Panc1 (cell line): ENCODE measurements at regions not wholly inside any gene's neighbourhood (a gene's known extent, or its start where the extent isn't known, plus 50 kb on each side); places are given as distances from the start of the nearest gene placed in this dataset.

ENCODE experiments used
- ATAC-seq: fragments of 200-7000 bp; cut with Tn5 transposase; 2 replicates; pipeline ENCODE4 v1.9.1; 2020; ENCODE audit warnings: mild to moderate bottlenecking, moderate library complexity
- BruUV-seq: library from RNA; stranded (reverse); fragments of 400-500 nt; replicated peaks from 2 replicates; lab custom pipeline; 2021; lab: Mats Ljungman, UMichigan
- CTCF ChIA-PET: fragments of 300-600 bp; sonication (Branson Sonifier 250); formaldehyde crosslinking; loops from one replicate; lab custom pipeline; 2022; ENCODE audit warnings: antibody characterized with exemption; lab: Charles Lee
- POLR2A ChIA-PET: fragments of 300-600 bp; sonication (Branson Sonifier 250); formaldehyde crosslinking; loops from one replicate; lab custom pipeline; 2022; ENCODE audit warnings: antibody characterized with exemption; lab: Charles Lee
- DNase-seq: peaks from one replicate; pipeline ENCODE4 v3.0.0-alpha.2; 2010; ENCODE audit warnings: low read depth, low spot score
- H3K27ac ChIP-seq: 2 replicates; pipeline ENCODE4 v1.5.1; 2011; ENCODE audit warnings: mild to moderate bottlenecking, low read length, inconsistent platforms
- H3K27me3 ChIP-seq: fragments of 200-500 bp; sonication (Bioruptor generic); 2 replicates; pipeline ENCODE4 v1.6.0; 2014; ENCODE audit warnings: low read length, inconsistent platforms; ENCODE audit not compliant: control insufficient read depth, insufficient read depth
- H3K36me3 ChIP-seq: fragments of 200-500 bp; sonication (Bioruptor generic); 2 replicates; pipeline ENCODE4 v1.5.1; 2014; ENCODE audit warnings: inconsistent platforms, mild to moderate bottlenecking, low read length, moderate library complexity; ENCODE audit not compliant: control insufficient read depth, insufficient read depth
- H3K4me1 ChIP-seq: 2 replicates; pipeline ENCODE4 v1.5.1; 2011; ENCODE audit warnings: inconsistent platforms, mild to moderate bottlenecking, low read length, moderate library complexity; ENCODE audit not compliant: control insufficient read depth, insufficient read depth
- H3K4me3 ChIP-seq, 2 experiments: 2 replicates each; pipeline ENCODE4 v1.5.1; 2011 to 2012; ENCODE audit warnings: low read depth in 2 of 2, low read length in 2 of 2, mild to moderate bottlenecking in 2 of 2, inconsistent platforms in 1 of 2, moderate library complexity in 1 of 2
- H3K9me3 ChIP-seq: fragments of 200-500 bp; sonication (Bioruptor generic); 2 replicates; pipeline ENCODE4 v1.5.1; 2014; ENCODE audit warnings: low read depth, mild to moderate bottlenecking, inconsistent platforms, low read length, moderate library complexity; ENCODE audit not compliant: control insufficient read depth, insufficient read depth
- POLR2AphosphoS5 ChIP-seq: IDR thresholded peaks from 2 replicates; pipeline ENCODE4 v1.6.1; 2012; ENCODE audit warnings: mild to moderate bottlenecking, low read depth, low read length, moderate library complexity
- SIN3A ChIP-seq: IDR thresholded peaks from 2 replicates; pipeline ENCODE4 v1.6.1; 2012; ENCODE audit warnings: low read depth, mild to moderate bottlenecking, low read length, moderate library complexity, borderline replicate concordance; ENCODE audit not compliant: insufficient read depth
- TCF7L2 ChIP-seq: IDR thresholded peaks from 2 replicates; pipeline ENCODE4 v1.6.1; 2011; ENCODE audit warnings: mild to moderate bottlenecking, low read depth, low read length, inconsistent platforms
- in situ Hi-C: cut with HindIII; loops from 2 replicates; pipeline ENCODE4 v1.10.0; 2016; ENCODE audit warnings: low sequenced_read_pairs, low pct_unique_long_range_greater_than_20kb
- intact Hi-C: fragments of 100-400 bp; cut with micrococcal nuclease; formaldehyde crosslinking; loops from one replicate; pipeline ENCODE4 v1.10.0; 2022; ENCODE audit not compliant: unreplicated experiment
- TF ChIP-seq, protein P1 (sequence below), 2 experiments: IDR thresholded peaks; 2 replicates each; pipeline ENCODE4 v1.6.1; 2011 to 2012; ENCODE audit warnings: low read depth in 2 of 2, control low read depth in 1 of 2, low read length in 1 of 2, mild to moderate bottlenecking in 1 of 2, moderate library complexity in 1 of 2; ENCODE audit not compliant: insufficient read depth in 1 of 2
- TF ChIP-seq, protein P2 (sequence below): fragments of 450-650 bp; IDR thresholded peaks from 2 replicates; pipeline ENCODE4 v1.5.1; 2017; ENCODE audit warnings: mild to moderate bottlenecking

DNA sequence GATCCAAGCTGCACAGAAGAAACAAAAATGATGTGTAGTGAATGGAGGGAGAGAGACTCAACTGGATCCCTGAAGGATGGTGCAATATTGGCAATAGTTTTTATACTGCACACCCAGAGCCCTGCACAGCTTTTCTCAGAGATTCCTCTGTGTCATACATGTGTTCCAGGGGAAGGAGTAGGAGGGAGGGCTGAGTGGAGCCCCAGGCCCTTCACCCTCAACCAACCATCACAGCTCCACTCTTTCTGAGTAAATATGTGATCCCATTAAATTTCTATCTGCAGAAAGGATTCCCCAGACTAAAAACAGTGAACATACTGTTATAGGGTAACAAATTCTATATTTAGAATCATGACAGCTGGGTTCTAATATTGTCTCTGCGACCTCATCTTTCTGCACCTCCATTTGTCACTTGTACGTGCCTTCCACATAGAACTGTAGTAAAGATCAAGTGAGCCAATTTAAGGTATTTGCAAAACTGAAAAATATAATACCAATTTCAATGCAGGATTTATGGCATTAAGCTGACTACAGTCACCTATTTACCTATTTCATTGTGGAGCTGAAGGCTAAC, 421.4 kb upstream of the NRSN1 start:
- no TSS peak for BruUV-seq
- H3K4me3 ChIP-seq, result no peak overlapping the region
- H3K36me3 ChIP-seq, result no peaks in the 10 kb centered on the region
- DNase-seq, result no peak
- no peaks in the 10 kb centered on the region for H3K27me3 ChIP-seq
- no peak for ATAC-seq
- no peaks in the 10 kb centered on the region for H3K4me1 ChIP-seq
- intact Hi-C loops, result no loop called here
- ChIA-PET POLR2A (no interaction called here), CTCF (no interaction called here)
- in situ Hi-C loops, result no loop called here
- no peak overlapping the region for H3K27ac ChIP-seq
- H3K9me3 ChIP-seq, result no peaks in the 10 kb centered on the region
- TF ChIP-seq, protein P1, sequence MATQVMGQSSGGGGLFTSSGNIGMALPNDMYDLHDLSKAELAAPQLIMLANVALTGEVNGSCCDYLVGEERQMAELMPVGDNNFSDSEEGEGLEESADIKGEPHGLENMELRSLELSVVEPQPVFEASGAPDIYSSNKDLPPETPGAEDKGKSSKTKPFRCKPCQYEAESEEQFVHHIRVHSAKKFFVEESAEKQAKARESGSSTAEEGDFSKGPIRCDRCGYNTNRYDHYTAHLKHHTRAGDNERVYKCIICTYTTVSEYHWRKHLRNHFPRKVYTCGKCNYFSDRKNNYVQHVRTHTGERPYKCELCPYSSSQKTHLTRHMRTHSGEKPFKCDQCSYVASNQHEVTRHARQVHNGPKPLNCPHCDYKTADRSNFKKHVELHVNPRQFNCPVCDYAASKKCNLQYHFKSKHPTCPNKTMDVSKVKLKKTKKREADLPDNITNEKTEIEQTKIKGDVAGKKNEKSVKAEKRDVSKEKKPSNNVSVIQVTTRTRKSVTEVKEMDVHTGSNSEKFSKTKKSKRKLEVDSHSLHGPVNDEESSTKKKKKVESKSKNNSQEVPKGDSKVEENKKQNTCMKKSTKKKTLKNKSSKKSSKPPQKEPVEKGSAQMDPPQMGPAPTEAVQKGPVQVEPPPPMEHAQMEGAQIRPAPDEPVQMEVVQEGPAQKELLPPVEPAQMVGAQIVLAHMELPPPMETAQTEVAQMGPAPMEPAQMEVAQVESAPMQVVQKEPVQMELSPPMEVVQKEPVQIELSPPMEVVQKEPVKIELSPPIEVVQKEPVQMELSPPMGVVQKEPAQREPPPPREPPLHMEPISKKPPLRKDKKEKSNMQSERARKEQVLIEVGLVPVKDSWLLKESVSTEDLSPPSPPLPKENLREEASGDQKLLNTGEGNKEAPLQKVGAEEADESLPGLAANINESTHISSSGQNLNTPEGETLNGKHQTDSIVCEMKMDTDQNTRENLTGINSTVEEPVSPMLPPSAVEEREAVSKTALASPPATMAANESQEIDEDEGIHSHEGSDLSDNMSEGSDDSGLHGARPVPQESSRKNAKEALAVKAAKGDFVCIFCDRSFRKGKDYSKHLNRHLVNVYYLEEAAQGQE (IDR thresholded peaks at IDR 0.05; ENCODE audit: insufficient read depth in 1 of 2, low read depth in 2 of 2, low read length in 1 of 2), result no peak
- TF ChIP-seq, protein P2, sequence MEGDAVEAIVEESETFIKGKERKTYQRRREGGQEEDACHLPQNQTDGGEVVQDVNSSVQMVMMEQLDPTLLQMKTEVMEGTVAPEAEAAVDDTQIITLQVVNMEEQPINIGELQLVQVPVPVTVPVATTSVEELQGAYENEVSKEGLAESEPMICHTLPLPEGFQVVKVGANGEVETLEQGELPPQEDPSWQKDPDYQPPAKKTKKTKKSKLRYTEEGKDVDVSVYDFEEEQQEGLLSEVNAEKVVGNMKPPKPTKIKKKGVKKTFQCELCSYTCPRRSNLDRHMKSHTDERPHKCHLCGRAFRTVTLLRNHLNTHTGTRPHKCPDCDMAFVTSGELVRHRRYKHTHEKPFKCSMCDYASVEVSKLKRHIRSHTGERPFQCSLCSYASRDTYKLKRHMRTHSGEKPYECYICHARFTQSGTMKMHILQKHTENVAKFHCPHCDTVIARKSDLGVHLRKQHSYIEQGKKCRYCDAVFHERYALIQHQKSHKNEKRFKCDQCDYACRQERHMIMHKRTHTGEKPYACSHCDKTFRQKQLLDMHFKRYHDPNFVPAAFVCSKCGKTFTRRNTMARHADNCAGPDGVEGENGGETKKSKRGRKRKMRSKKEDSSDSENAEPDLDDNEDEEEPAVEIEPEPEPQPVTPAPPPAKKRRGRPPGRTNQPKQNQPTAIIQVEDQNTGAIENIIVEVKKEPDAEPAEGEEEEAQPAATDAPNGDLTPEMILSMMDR, result no peak
- TF ChIP-seq SIN3A, result no peak
- no peak for TF ChIP-seq POLR2AphosphoS5
- no peak for TF ChIP-seq TCF7L2

DNA sequence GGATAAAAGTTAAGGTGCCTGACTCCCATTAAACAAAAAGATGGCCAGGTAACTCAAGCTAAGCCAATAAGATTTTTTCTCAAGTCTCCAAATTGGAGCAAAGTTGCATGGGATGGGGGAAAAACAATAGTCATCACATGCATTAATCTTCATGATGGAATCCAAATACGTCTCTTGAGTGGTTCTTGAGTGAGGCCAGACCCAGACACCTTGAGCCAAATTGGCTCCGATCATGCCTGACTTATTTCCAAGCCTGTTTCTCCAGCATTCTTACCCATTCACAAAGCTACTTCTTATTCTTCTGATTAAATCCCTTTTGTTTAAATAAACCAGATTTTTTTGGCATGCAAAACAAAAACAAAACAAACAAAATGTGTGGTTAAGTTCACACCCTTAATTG, 420.3 kb upstream of the NRSN1 start:
- Histone ChIP-seq H3K27me3 (no peaks in the 10 kb centered on the region), H3K4me1 (no peaks in the 10 kb centered on the region), H3K36me3 (no peaks in the 10 kb centered on the region), H3K4me3 (no peak overlapping the region), H3K27ac (no peak overlapping the region), H3K9me3 (no peaks in the 10 kb centered on the region)
- DNase-seq, result no peak
- TF ChIP-seq, protein P2, result no peak
- TF ChIP-seq SIN3A (no peak), TCF7L2 (no peak), POLR2AphosphoS5 (no peak)
- TF ChIP-seq, protein P1 (IDR thresholded peaks at IDR 0.05; ENCODE audit: insufficient read depth in 1 of 2, low read depth in 2 of 2, low read length in 1 of 2), result no peak
- ChIA-PET POLR2A (no interaction called here), CTCF (no interaction called here)
- in situ Hi-C loops, result no loop called here
- no peak for ATAC-seq
- intact Hi-C loops, result no loop called here
- no TSS peak for BruUV-seq
